GM21367 (cell line): ENCODE measurements at regions not wholly inside any gene's neighbourhood (a gene's known extent, or its start where the extent isn't known, plus 50 kb on each side); places are given as distances from the start of the nearest gene placed in this dataset.
A peak's percentile ranks its signal among the peaks of the same experiment; 100 is the strongest.

Experiments
- ATAC-seq: cut with Tn5 transposase; IDR thresholded peaks from one replicate; pipeline ENCODE4 v1.9.1; 2021; ENCODE audit not compliant: unreplicated experiment

GRCh38 chr11:104365676-104366075 is 201.7 kb upstream of the PDGFD start:
- ATAC-seq: no peak

- ATAC-seq: no peak
These were observed 198.0 kb upstream of the PDGFD start for GRCh38 chr11:104361975-104362374.

GRCh38 chr11:104352036-104352435 is 188.1 kb upstream of the PDGFD start:
- no peak for ATAC-seq

- peak; percentile 82 for ATAC-seq
These were observed 179.6 kb upstream of the PDGFD start for GRCh38 chr11:104343578-104343977.

- ATAC-seq: no peak
These were observed 176.6 kb upstream of the PDGFD start for GRCh38 chr11:104340590-104340989.

GRCh38 chr11:104339380-104339831 is 175.5 kb upstream of the PDGFD start:
- ATAC-seq: no peak

GRCh38 chr11:104338186-104338585 is 174.2 kb upstream of the PDGFD start:
- no peak for ATAC-seq

GRCh38 chr11:104337273-104337672 is 173.3 kb upstream of the PDGFD start:
- ATAC-seq: no peak

- ATAC-seq: peak; percentile 80
These were observed 170.0 kb upstream of the PDGFD start for GRCh38 chr11:104333977-104334376.

- ATAC-seq: no peak
These were observed 168.2 kb upstream of the PDGFD start for GRCh38 chr11:104332110-104332509.

- ATAC-seq: no peak
These were observed 165.2 kb upstream of the PDGFD start for GRCh38 chr11:104329078-104329665.

- no peak for ATAC-seq
These were observed 164.6 kb upstream of the PDGFD start for GRCh38 chr11:104328512-104328907.

GRCh38 chr11:104327861-104328511 is 164.0 kb upstream of the PDGFD start:
- ATAC-seq: no peak

- no peak for ATAC-seq
These were observed 161.1 kb upstream of the PDGFD start for GRCh38 chr11:104325093-104325492.

- ATAC-seq: no peak
These were observed 160.3 kb upstream of the PDGFD start for GRCh38 chr11:104324276-104324675.

GRCh38 chr11:104323841-104324240 is 159.9 kb upstream of the PDGFD start:
- ATAC-seq: no peak

GRCh38 chr11:104322696-104323095 is 158.7 kb upstream of the PDGFD start:
- ATAC-seq: no peak

- ATAC-seq: no peak
These were observed 157.0 kb upstream of the PDGFD start for GRCh38 chr11:104320956-104321355.

GRCh38 chr11:104320097-104320496 is 156.2 kb upstream of the PDGFD start:
- ATAC-seq: no peak

- ATAC-seq: no peak
These were observed 155.4 kb upstream of the PDGFD start for GRCh38 chr11:104319396-104319795.

GRCh38 chr11:104306862-104307474 is 143.0 kb upstream of the PDGFD start:
- no peak for ATAC-seq

- no peak for ATAC-seq
These were observed 137.8 kb upstream of the PDGFD start for GRCh38 chr11:104301776-104302175.
